Activated CD4-positive, alpha-beta T cell treated with anti-CD3 and anti-CD28 coated beads, Interleukin-2, amount 10 ng/mL, durations not matched to agents 7 days and 5 days (primary cell): ENCODE measurements at regions not wholly inside any gene's neighbourhood (a gene's known extent, or its start where the extent isn't known, plus 50 kb on each side); places are given as distances from the start of the nearest gene placed in this dataset.

Experiments used
- CTCF ChIA-PET: fragments of 350-600 bp; sonication (Branson Sonifier 250); formaldehyde crosslinking; loops from one replicate; lab custom pipeline; 2021; ENCODE audit warnings: antibody characterized with exemption; lab: Charles Lee
- POLR2A ChIA-PET: fragments of 350-600 bp; sonication (Branson Sonifier 250); formaldehyde crosslinking; loops from one replicate; lab custom pipeline; 2021; ENCODE audit warnings: antibody characterized with exemption; lab: Charles Lee
- DNase-seq: peaks from one replicate; pipeline ENCODE4 v3.0.0-alpha.2; 2020
- H3K27ac Mint-ChIP-seq: one replicate; pipeline ENCODE4 v1.8.0; 2021; ENCODE audit warnings: mild to moderate bottlenecking, moderate library complexity, mixed read lengths
- H3K27me3 Mint-ChIP-seq: one replicate; pipeline ENCODE4 v1.8.0; 2021; ENCODE audit warnings: mixed read lengths
- H3K36me3 Mint-ChIP-seq: one replicate; pipeline ENCODE4 v1.8.0; 2021; ENCODE audit warnings: low read depth, mixed read lengths
- H3K4me1 Mint-ChIP-seq: one replicate; pipeline ENCODE4 v1.8.0; 2021; ENCODE audit warnings: mixed read lengths
- H3K4me3 Mint-ChIP-seq: one replicate; pipeline ENCODE4 v1.8.0; 2021; ENCODE audit warnings: mild to moderate bottlenecking, moderate library complexity, mixed read lengths
- H3K9me3 Mint-ChIP-seq: one replicate; pipeline ENCODE4 v1.8.0; 2021; ENCODE audit warnings: mixed read lengths

GRCh38 chr2:199118673-199119112 lies 339.0 kb downstream of the SATB2 start:
- Mint-ChIP-seq H3K4me1 (no peaks in the 10 kb centered on the region), H3K27ac (no peak overlapping the region), H3K4me3 (no peak overlapping the region), H3K27me3 (no peaks in the 10 kb centered on the region), H3K36me3 (no peaks in the 10 kb centered on the region), H3K9me3 (no peaks in the 10 kb centered on the region)
- POLR2A ChIA-PET = no interaction called here
- CTCF ChIA-PET = interaction anchor here (1.6 kb wide), 1 partner anchor 10 kb away, joined by 3 read pairs; no protein-coding TSS in a partner anchor
- no peak for DNase-seq

DNA sequence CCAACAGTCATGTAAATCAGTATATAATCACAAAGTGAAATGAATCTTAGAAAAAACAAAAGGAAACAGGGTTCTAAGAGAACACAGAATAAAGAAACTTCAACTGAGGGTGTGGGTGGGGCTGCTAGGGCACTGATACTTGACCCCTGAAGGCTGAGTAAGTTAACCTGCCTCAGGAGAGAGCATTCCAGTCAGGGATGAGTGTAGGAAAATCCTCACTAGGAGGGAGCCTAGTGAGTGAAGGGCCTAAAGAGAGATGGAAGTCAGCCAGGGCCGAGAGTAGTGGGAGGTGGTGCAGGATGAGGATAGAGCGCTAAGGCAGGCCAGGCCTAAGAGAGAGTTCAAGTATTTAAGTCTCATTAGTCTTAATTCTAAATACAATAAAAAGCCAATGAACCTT lies 342.6 kb downstream of the SATB2 start:
- Mint-ChIP-seq H3K27ac (no peak overlapping the region), H3K4me3 (no peak overlapping the region), H3K27me3 (no peaks in the 10 kb centered on the region), H3K36me3 (no peaks in the 10 kb centered on the region), H3K9me3 (no peaks in the 10 kb centered on the region), H3K4me1 (no peaks in the 10 kb centered on the region)
- no peak for DNase-seq
- ChIA-PET CTCF (no interaction called here), POLR2A (no interaction called here)

DNA sequence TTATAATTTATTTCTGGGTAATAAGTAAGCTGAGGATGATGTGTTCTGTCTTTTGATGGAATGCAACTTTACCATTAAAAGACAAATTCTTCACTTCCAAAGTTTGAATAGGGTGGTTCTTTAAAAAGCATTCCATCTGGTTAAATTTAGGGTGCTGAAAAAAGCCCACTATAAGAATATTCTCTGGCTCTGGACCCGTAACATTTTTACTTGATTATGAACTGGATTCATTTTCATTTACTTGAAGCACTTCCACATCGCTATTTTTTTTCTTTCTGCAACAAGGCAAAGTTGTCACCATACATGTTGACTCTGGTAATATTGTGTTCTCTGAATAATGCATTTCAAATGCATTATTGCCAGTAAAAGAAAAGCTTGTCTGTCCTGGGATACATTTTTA lies 344.6 kb downstream of the SATB2 start:
- no peak for DNase-seq
- Mint-ChIP-seq H3K36me3 (no peaks in the 10 kb centered on the region), H3K27me3 (no peaks in the 10 kb centered on the region), H3K9me3 (no peaks in the 10 kb centered on the region), H3K4me1 (no peaks in the 10 kb centered on the region), H3K27ac (no peak overlapping the region), H3K4me3 (no peak overlapping the region)
- CTCF ChIA-PET = no interaction called here
- POLR2A ChIA-PET = no interaction called here

DNA sequence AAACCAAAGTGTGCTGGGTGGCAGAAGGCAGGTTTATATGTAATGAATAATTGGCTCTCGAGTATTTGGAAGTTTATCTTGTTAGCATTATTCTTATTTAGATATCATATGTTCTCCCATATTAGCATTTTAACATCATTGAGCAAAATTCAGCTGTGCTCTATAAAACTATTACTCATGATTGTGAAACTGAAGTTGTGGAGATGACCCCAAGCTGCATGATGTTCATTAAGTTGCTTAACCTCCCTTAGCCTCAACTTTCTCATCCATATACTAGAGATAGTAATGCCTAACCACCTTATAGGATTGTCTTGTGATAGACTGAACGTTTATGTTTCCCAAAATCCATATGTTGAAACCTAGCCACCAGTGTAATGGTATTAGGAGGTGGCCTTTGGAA lies 346.3 kb downstream of the SATB2 start:
- DNase-seq = no peak
- ChIA-PET CTCF (no interaction called here), POLR2A (no interaction called here)
- Mint-ChIP-seq H3K4me3 (no peak overlapping the region), H3K27ac (no peak overlapping the region), H3K4me1 (no peaks in the 10 kb centered on the region), H3K36me3 (no peaks in the 10 kb centered on the region), H3K9me3 (no peaks in the 10 kb centered on the region), H3K27me3 (no peaks in the 10 kb centered on the region)

DNA sequence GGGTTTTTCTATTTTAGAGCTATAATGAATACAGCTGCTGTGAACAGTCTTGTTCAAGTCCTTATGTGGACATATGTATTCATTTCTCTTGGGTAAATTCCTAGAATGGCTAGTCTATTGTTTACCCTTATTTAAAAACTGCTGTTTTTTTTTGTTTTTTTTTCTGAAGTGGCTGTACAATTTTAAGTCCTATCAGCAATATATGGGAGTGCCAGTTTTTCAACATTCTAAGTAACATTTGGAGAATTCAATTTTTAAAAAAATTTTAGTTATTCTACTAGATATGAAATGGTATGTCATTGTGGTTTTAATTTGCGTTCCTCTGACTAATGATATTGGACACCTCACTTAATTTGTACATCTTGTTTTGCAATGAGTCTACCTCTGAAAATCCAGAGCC lies 349.7 kb downstream of the SATB2 start:
- no peak for DNase-seq
- no peaks in the 10 kb centered on the region for H3K4me1 Mint-ChIP-seq
- H3K4me3 Mint-ChIP-seq = no peak overlapping the region
- no peaks in the 10 kb centered on the region for H3K27me3 Mint-ChIP-seq
- POLR2A ChIA-PET = interaction anchor here (0.6 kb wide), 1 partner anchor 47 kb away, joined by 3 read pairs; no protein-coding TSS in a partner anchor
- no peaks in the 10 kb centered on the region for H3K9me3 Mint-ChIP-seq
- no peak overlapping the region for H3K27ac Mint-ChIP-seq
- CTCF ChIA-PET = interaction anchor here (1.5 kb wide), 1 partner anchor 11 kb away, joined by 3 read pairs; no protein-coding TSS in a partner anchor
- H3K36me3 Mint-ChIP-seq = no peaks in the 10 kb centered on the region

- H3K4me3 Mint-ChIP-seq = no peak overlapping the region
- no peak overlapping the region for H3K27ac Mint-ChIP-seq
- H3K27me3 Mint-ChIP-seq = no peaks in the 10 kb centered on the region
- H3K9me3 Mint-ChIP-seq = no peaks in the 10 kb centered on the region
- no peaks in the 10 kb centered on the region for H3K4me1 Mint-ChIP-seq
- ChIA-PET CTCF (no interaction called here), POLR2A (no interaction called here)
- no peaks in the 10 kb centered on the region for H3K36me3 Mint-ChIP-seq
- no peak for DNase-seq
Observed at GRCh38 chr2:199105826-199106225, 351.9 kb downstream of the SATB2 start.

- Mint-ChIP-seq H3K9me3 (no peaks in the 10 kb centered on the region), H3K27ac (no peak overlapping the region), H3K4me3 (no peak overlapping the region), H3K36me3 (no peaks in the 10 kb centered on the region), H3K27me3 (no peaks in the 10 kb centered on the region), H3K4me1 (no peaks in the 10 kb centered on the region)
- ChIA-PET POLR2A (no interaction called here), CTCF (no interaction called here)
- no peak for DNase-seq
Observed at GRCh38 chr2:199101487-199101886, 356.3 kb downstream of the SATB2 start.

GRCh38 chr2:199100326-199101110 lies 357.2 kb downstream of the SATB2 start:
- H3K4me1 Mint-ChIP-seq = no peaks in the 10 kb centered on the region
- H3K27ac Mint-ChIP-seq = no peak overlapping the region
- no peaks in the 10 kb centered on the region for H3K9me3 Mint-ChIP-seq
- CTCF ChIA-PET = no interaction called here
- H3K4me3 Mint-ChIP-seq = no peak overlapping the region
- DNase-seq = no peak
- H3K36me3 Mint-ChIP-seq = no peaks in the 10 kb centered on the region
- POLR2A ChIA-PET = no interaction called here
- no peaks in the 10 kb centered on the region for H3K27me3 Mint-ChIP-seq

GRCh38 chr2:199092419-199092818 lies 365.3 kb downstream of the SATB2 start:
- ChIA-PET CTCF (no interaction called here), POLR2A (no interaction called here)
- Mint-ChIP-seq H3K27me3 (no peaks in the 10 kb centered on the region), H3K9me3 (no peaks in the 10 kb centered on the region), H3K4me3 (no peak overlapping the region), H3K4me1 (no peaks in the 10 kb centered on the region), H3K27ac (no peak overlapping the region), H3K36me3 (no peaks in the 10 kb centered on the region)
- no peak for DNase-seq

DNA sequence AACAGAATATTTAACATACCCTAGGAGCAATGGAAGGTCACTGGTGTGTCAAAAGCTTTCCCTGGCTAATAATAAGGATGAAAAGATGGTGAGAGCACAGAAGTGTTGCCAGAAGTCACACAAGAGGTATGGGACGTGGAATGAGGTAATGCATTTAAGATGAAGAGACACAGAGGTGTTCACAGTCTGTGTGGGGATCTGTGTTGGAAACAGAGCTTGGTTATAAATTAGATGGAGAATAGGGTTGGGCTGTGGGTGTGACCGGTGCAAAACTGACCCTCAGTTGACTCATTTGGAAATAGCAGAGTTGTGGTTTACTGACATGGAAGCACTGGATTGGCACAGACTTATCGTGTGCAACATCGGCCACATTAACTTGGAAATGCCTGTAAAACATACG lies 372.5 kb downstream of the SATB2 start:
- H3K4me1 Mint-ChIP-seq = no peaks in the 10 kb centered on the region
- H3K27me3 Mint-ChIP-seq = no peaks in the 10 kb centered on the region
- H3K36me3 Mint-ChIP-seq = no peaks in the 10 kb centered on the region
- DNase-seq = no peak
- H3K9me3 Mint-ChIP-seq = no peaks in the 10 kb centered on the region
- H3K4me3 Mint-ChIP-seq = no peak overlapping the region
- CTCF ChIA-PET = interaction anchor here (0.5 kb wide), 1 partner anchor 307 kb away, joined by 3 read pairs; no protein-coding TSS in a partner anchor
- POLR2A ChIA-PET = no interaction called here
- no peak overlapping the region for H3K27ac Mint-ChIP-seq

GRCh38 chr2:199070322-199070949 lies 387.3 kb downstream of the SATB2 start:
- Mint-ChIP-seq H3K36me3 (no peaks in the 10 kb centered on the region), H3K9me3 (peaks cover 4% of the 10 kb centered on the region), H3K27ac (no peak overlapping the region), H3K27me3 (no peaks in the 10 kb centered on the region), H3K4me1 (no peaks in the 10 kb centered on the region), H3K4me3 (no peak overlapping the region)
- ChIA-PET POLR2A (no interaction called here), CTCF (no interaction called here)
- no peak for DNase-seq

GRCh38 chr2:199064201-199064600 lies 393.5 kb downstream of the SATB2 start:
- ChIA-PET POLR2A (no interaction called here), CTCF (no interaction called here)
- Mint-ChIP-seq H3K4me1 (no peaks in the 10 kb centered on the region), H3K27me3 (no peaks in the 10 kb centered on the region), H3K4me3 (no peak overlapping the region), H3K36me3 (no peaks in the 10 kb centered on the region), H3K9me3 (peaks cover 3% of the 10 kb centered on the region), H3K27ac (no peak overlapping the region)
- DNase-seq = no peak

DNA sequence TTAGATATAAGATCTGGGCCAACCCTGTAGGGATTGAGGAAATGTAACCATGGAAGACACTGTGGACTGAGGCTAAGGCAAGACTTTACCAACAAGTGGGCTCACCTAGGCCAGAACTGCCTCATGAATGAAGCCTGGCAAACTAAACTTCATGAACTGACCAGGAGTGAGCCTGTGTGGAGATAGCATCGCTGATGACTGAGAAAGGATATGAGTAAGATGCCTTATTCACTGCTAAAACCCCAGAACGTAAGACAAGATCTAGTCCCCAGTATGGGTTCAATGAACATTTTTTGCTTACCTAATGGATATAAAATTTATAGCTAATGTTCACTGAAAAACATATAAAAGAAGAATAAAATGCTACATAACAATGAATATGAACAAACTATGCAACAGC lies 399.8 kb downstream of the SATB2 start:
- Mint-ChIP-seq H3K4me3 (no peak overlapping the region), H3K27ac (no peak overlapping the region), H3K4me1 (no peaks in the 10 kb centered on the region), H3K9me3 (peaks cover 3% of the 10 kb centered on the region), H3K27me3 (no peaks in the 10 kb centered on the region), H3K36me3 (no peaks in the 10 kb centered on the region)
- DNase-seq = no peak
- ChIA-PET POLR2A (no interaction called here), CTCF (no interaction called here)
